ENCODE measurements at regions not wholly inside any gene's neighbourhood (a gene's known extent, or its start where the extent isn't known, plus 50 kb on each side); places are given as distances from the start of the nearest gene placed in this dataset.

- no peak for TF ChIP-seq EZH2 (IDR thresholded peaks at IDR 0.05)
- TF ChIP-seq CEBPB (IDR thresholded peaks at IDR 0.05; ENCODE audit: low read depth): no peak
- no peak for TF ChIP-seq POLR2A (IDR thresholded peaks at IDR 0.05; ENCODE audit: borderline replicate concordance, extremely low read depth, insufficient read depth, insufficient read length)
- TF ChIP-seq CTCF (IDR thresholded peaks at IDR 0.05 in 2 of 3, conservative IDR thresholded peaks at IDR 0.05 in 1 of 3; ENCODE audit: borderline replicate concordance in 1 of 3, insufficient read depth in 1 of 3, low read depth in 2 of 3, low read length in 2 of 3): no peak
- H3K4me3 ChIP-seq (replicated peaks in 1 of 2; ENCODE audit: low read depth in 1 of 2, low read length in 2 of 2): no peak overlapping the region
- BruUV-seq (replicated peaks): no TSS peak
- no peak for DNase-seq (ENCODE audit: low read depth, low spot score)
- no peak overlapping the region for H2AFZ ChIP-seq (ENCODE audit: low read depth, low read length, poor library complexity, severe bottlenecking)
- no peak overlapping the region for H3K4me2 ChIP-seq (ENCODE audit: low read length)
- ChIA-PET RAD21 (ENCODE audit: low non-redundant PET in 1 of 2, low total read pairs in 2 of 2, uncharacterized antibody in 2 of 2, unreplicated experiment in 2 of 2) (no interaction called here), CTCF (no interaction called here), POLR2A (no interaction called here)
- ATAC-seq: no peak
- no peaks in the 10 kb centered on the region for H3K4me1 ChIP-seq (ENCODE audit: control insufficient read depth in 1 of 2, insufficient read depth in 2 of 2, low read length in 2 of 2)
- no peaks in the 10 kb centered on the region for H4K20me1 ChIP-seq (ENCODE audit: insufficient read depth)
- no peaks in the 10 kb centered on the region for H3K79me2 ChIP-seq (ENCODE audit: insufficient read depth, low read length)
- no peak overlapping the region for H3K27ac ChIP-seq (ENCODE audit: low read depth, low read length)
- no peaks in the 10 kb centered on the region for H3K27me3 ChIP-seq (ENCODE audit: insufficient read depth, low read length)
- intact Hi-C loops (cut with micrococcal nuclease): no loop called here
- no peaks in the 10 kb centered on the region for H3K36me3 ChIP-seq (ENCODE audit: control insufficient read depth in 1 of 2, insufficient read depth in 2 of 2, low read length in 2 of 2)
- H3K9ac ChIP-seq (ENCODE audit: low read length): no peak overlapping the region
- no peaks in the 10 kb centered on the region for H3K9me3 ChIP-seq (ENCODE audit: control insufficient read depth in 1 of 2, insufficient read depth in 1 of 2, low read depth in 1 of 2, low read length in 2 of 2)
- no peaks in the 10 kb centered on the region; the same call in 1 of the 2 replicates for H3K9me2 ChIP-seq (ENCODE audit: insufficient read depth)
Observed at GRCh38 chr13:105732806-105733529, 802.5 kb downstream of the EFNB2 start.

GRCh38 chr13:105725887-105726286 lies 809.6 kb downstream of the EFNB2 start:
- H3K4me3 ChIP-seq (replicated peaks in 1 of 2; ENCODE audit: low read depth in 1 of 2, low read length in 2 of 2): no peak overlapping the region

More at GRCh38 chr13:105725887-105726286, 809.6 kb downstream of the EFNB2 start:
- H3K9me3 ChIP-seq (ENCODE audit: control insufficient read depth in 1 of 2, insufficient read depth in 1 of 2, low read depth in 1 of 2, low read length in 2 of 2): no peaks in the 10 kb centered on the region
- no peak overlapping the region for H3K27ac ChIP-seq (ENCODE audit: low read depth, low read length)
- no TSS peak for BruUV-seq (replicated peaks)
- ATAC-seq: no peak
- no peak overlapping the region for H3K4me2 ChIP-seq (ENCODE audit: low read length)
- no peaks in the 10 kb centered on the region for H3K27me3 ChIP-seq (ENCODE audit: insufficient read depth, low read length)
- no peak overlapping the region for H3K9ac ChIP-seq (ENCODE audit: low read length)
- ChIA-PET RAD21 (ENCODE audit: low non-redundant PET in 1 of 2, low total read pairs in 2 of 2, uncharacterized antibody in 2 of 2, unreplicated experiment in 2 of 2) (no interaction called here), POLR2A (no interaction called here), CTCF (no interaction called here)
- H3K9me2 ChIP-seq (ENCODE audit: insufficient read depth): no peaks in the 10 kb centered on the region
- H3K79me2 ChIP-seq (ENCODE audit: insufficient read depth, low read length): no peaks in the 10 kb centered on the region
- no peaks in the 10 kb centered on the region for H3K36me3 ChIP-seq (ENCODE audit: control insufficient read depth in 1 of 2, insufficient read depth in 2 of 2, low read length in 2 of 2)
- no peaks in the 10 kb centered on the region for H3K4me1 ChIP-seq (ENCODE audit: control insufficient read depth in 1 of 2, insufficient read depth in 2 of 2, low read length in 2 of 2)
- TF ChIP-seq ELF1 (IDR thresholded peaks at IDR 0.05; ENCODE audit: borderline replicate concordance, low read depth) (no peak), FOSL1 (IDR thresholded peaks at IDR 0.05; ENCODE audit: low read depth) (no peak), REST (IDR thresholded peaks at IDR 0.05; ENCODE audit: low read depth) (no peak), SP1 (IDR thresholded peaks at IDR 0.05; ENCODE audit: low read depth) (no peak), YY1 (IDR thresholded peaks at IDR 0.05; ENCODE audit: extremely low read depth, insufficient replicate concordance, low read depth, low read length) (no peak), ZNF274 (IDR thresholded peaks at IDR 0.05; ENCODE audit: low read depth, low read length) (no peak)
- no peaks in the 10 kb centered on the region for H4K20me1 ChIP-seq (ENCODE audit: insufficient read depth)
- DNase-seq (ENCODE audit: low read depth, low spot score): no peak
- no peak overlapping the region for H2AFZ ChIP-seq (ENCODE audit: low read depth, low read length, poor library complexity, severe bottlenecking)
- intact Hi-C loops (cut with micrococcal nuclease): loop anchor here (10.0 kb wide), 1 partner anchor 1161 kb away; no protein-coding TSS in a partner anchor

All from HCT116 (cell line).